Activated T-cell treated with anti-CD3 and anti-CD28 coated beads, Interleukin-2, amount 50 U/mL, for 4 hours (primary cell): ENCODE measurements at regions not wholly inside any gene's neighbourhood (a gene's known extent, or its start where the extent isn't known, plus 50 kb on each side); places are given as distances from the start of the nearest gene placed in this dataset.
A peak's percentile ranks its signal among the peaks of the same experiment; 100 is the strongest.
"Not testable (repeated sequence)": the region's sequence is repeated elsewhere in the genome, so short reads cannot be mapped to it uniquely, and the experiment has no call there.

Source experiments
- ATAC-seq, 2 donors: fragments of 200-7000 bp; cut with Tn5 transposase; one replicate each; pipeline ENCODE4 v1.10.0; 2021
- DNase-seq: peaks from one replicate; pipeline ENCODE4 v3.0.0-alpha.2; 2020
- H3K27me3 Mint-ChIP-seq: one replicate; pipeline ENCODE4 v1.8.0; 2021; ENCODE audit warnings: low read depth, mixed read lengths
- H3K36me3 Mint-ChIP-seq: one replicate; pipeline ENCODE4 v1.8.0; 2022; ENCODE audit warnings: mixed read lengths; ENCODE audit not compliant: insufficient read depth
- H3K4me1 Mint-ChIP-seq: one replicate; pipeline ENCODE4 v1.8.0; 2021; ENCODE audit warnings: low read depth, mixed read lengths
- H3K4me3 Mint-ChIP-seq: one replicate; pipeline ENCODE4 v1.8.0; 2021; ENCODE audit warnings: mild to moderate bottlenecking, moderate library complexity, mixed read lengths
- H3K9me3 Mint-ChIP-seq: one replicate; pipeline ENCODE4 v1.8.0; 2021; ENCODE audit warnings: mixed read lengths

- no peaks in the 10 kb centered on the region for H3K36me3 Mint-ChIP-seq
Measured at GRCh38 chr15:91356083-91356482, 256.0 kb downstream of the SV2B start.

GRCh38 chr15:91357011-91357410, 257.0 kb downstream of the SV2B start:
- no peak for ATAC-seq
- no peak for DNase-seq
- Mint-ChIP-seq H3K27me3 (peaks cover 4% of the 10 kb centered on the region), H3K36me3 (no peaks in the 10 kb centered on the region), H3K4me3 (no peak overlapping the region), H3K4me1 (no peaks in the 10 kb centered on the region), H3K9me3 (peaks cover 3% of the 10 kb centered on the region)

More at GRCh38 chr15:91356083-91356482, 256.0 kb downstream of the SV2B start:
- Mint-ChIP-seq H3K27me3 (peaks cover 4% of the 10 kb centered on the region), H3K4me1 (no peaks in the 10 kb centered on the region), H3K9me3 (no peaks in the 10 kb centered on the region), H3K4me3 (no peak overlapping the region)
- DNase-seq (no peak), ATAC-seq (no peak)

- DNase-seq (no peak), ATAC-seq (no peak)
- Mint-ChIP-seq H3K4me3 (no peak overlapping the region), H3K9me3 (peaks cover 3% of the 10 kb centered on the region), H3K27me3 (peaks cover 4% of the 10 kb centered on the region), H3K36me3 (no peaks in the 10 kb centered on the region), H3K4me1 (no peaks in the 10 kb centered on the region)
Measured at GRCh38 chr15:91357486-91357885, 257.4 kb downstream of the SV2B start.

- no peaks in the 10 kb centered on the region for H3K36me3 Mint-ChIP-seq
- ATAC-seq (no peak), DNase-seq (no peak)
- H3K27me3 Mint-ChIP-seq, result peaks cover 4% of the 10 kb centered on the region
- peaks cover 5% of the 10 kb centered on the region for H3K9me3 Mint-ChIP-seq
- H3K4me3 Mint-ChIP-seq, result no peak overlapping the region
- H3K4me1 Mint-ChIP-seq, result no peaks in the 10 kb centered on the region
Measured at GRCh38 chr15:91358405-91358804, 258.3 kb downstream of the SV2B start.

GRCh38 chr15:91361696-91362095, 261.6 kb downstream of the SV2B start:
- H3K9me3 Mint-ChIP-seq, result peaks cover 30% of the 10 kb centered on the region
- not testable (repeated sequence) for H3K4me3 Mint-ChIP-seq, H3K27me3 Mint-ChIP-seq, H3K4me1 Mint-ChIP-seq, DNase-seq, H3K36me3 Mint-ChIP-seq, ATAC-seq

GRCh38 chr15:91366111-91366510, 266.1 kb downstream of the SV2B start:
- H3K4me1 Mint-ChIP-seq, result peaks cover 16% of the 10 kb centered on the region
- H3K36me3 Mint-ChIP-seq, result no peaks in the 10 kb centered on the region
- ATAC-seq (no peak), DNase-seq (no peak)
- H3K27me3 Mint-ChIP-seq, result no peaks in the 10 kb centered on the region
- peaks cover 33% of the 10 kb centered on the region for H3K9me3 Mint-ChIP-seq
- H3K4me3 Mint-ChIP-seq, result no peak overlapping the region

- Mint-ChIP-seq H3K27me3 (no peaks in the 10 kb centered on the region), H3K36me3 (no peaks in the 10 kb centered on the region), H3K4me1 (peaks cover 31% of the 10 kb centered on the region), H3K4me3 (no peak overlapping the region), H3K9me3 (peaks cover 29% of the 10 kb centered on the region)
- no peak for ATAC-seq
- DNase-seq, result no peak
Measured at GRCh38 chr15:91368611-91369010, 268.6 kb downstream of the SV2B start.

- no peak for DNase-seq
- ATAC-seq, result no peak
- H3K27me3 Mint-ChIP-seq, result no peaks in the 10 kb centered on the region
- H3K9me3 Mint-ChIP-seq, result peaks cover 19% of the 10 kb centered on the region
- peaks cover 31% of the 10 kb centered on the region for H3K4me1 Mint-ChIP-seq
- no peaks in the 10 kb centered on the region for H3K36me3 Mint-ChIP-seq
- no peak overlapping the region for H3K4me3 Mint-ChIP-seq
Measured at GRCh38 chr15:91369823-91370222, 269.8 kb downstream of the SV2B start.

GRCh38 chr15:91371345-91371744, 271.3 kb downstream of the SV2B start:
- DNase-seq, H3K9me3 Mint-ChIP-seq, H3K36me3 Mint-ChIP-seq, H3K4me3 Mint-ChIP-seq, H3K27me3 Mint-ChIP-seq: not testable (repeated sequence)
- H3K4me1 Mint-ChIP-seq, result peaks cover 31% of the 10 kb centered on the region
- peak; percentile 43 to 48 for ATAC-seq

GRCh38 chr15:91374336-91374735, 274.3 kb downstream of the SV2B start:
- no peaks in the 10 kb centered on the region for H3K36me3 Mint-ChIP-seq
- peaks cover 31% of the 10 kb centered on the region for H3K4me1 Mint-ChIP-seq
- H3K4me3 Mint-ChIP-seq, result no peak overlapping the region
- H3K27me3 Mint-ChIP-seq, result no peaks in the 10 kb centered on the region
- no peak for ATAC-seq
- H3K9me3 Mint-ChIP-seq, result peaks cover 5% of the 10 kb centered on the region
- no peak for DNase-seq

GRCh38 chr15:91376038-91376437, 276.0 kb downstream of the SV2B start:
- Mint-ChIP-seq H3K4me3 (no peak overlapping the region), H3K9me3 (peaks cover 11% of the 10 kb centered on the region), H3K27me3 (peaks cover 2% of the 10 kb centered on the region), H3K36me3 (no peaks in the 10 kb centered on the region), H3K4me1 (peaks cover 16% of the 10 kb centered on the region)
- no peak for DNase-seq
- no peak for ATAC-seq

GRCh38 chr15:91380114-91380513, 280.1 kb downstream of the SV2B start:
- Mint-ChIP-seq H3K9me3 (peaks cover 12% of the 10 kb centered on the region), H3K4me3 (no peak overlapping the region), H3K27me3 (peaks cover 2% of the 10 kb centered on the region), H3K4me1 (no peaks in the 10 kb centered on the region), H3K36me3 (no peaks in the 10 kb centered on the region)
- no peak for DNase-seq
- no peak for ATAC-seq

GRCh38 chr15:91383532-91383931, 283.5 kb downstream of the SV2B start:
- Mint-ChIP-seq H3K36me3 (no peaks in the 10 kb centered on the region), H3K9me3 (peaks cover 12% of the 10 kb centered on the region), H3K4me3 (no peak overlapping the region), H3K4me1 (no peaks in the 10 kb centered on the region), H3K27me3 (peaks cover 2% of the 10 kb centered on the region)
- ATAC-seq (no peak), DNase-seq (no peak)

- H3K9me3 Mint-ChIP-seq, result peaks cover 12% of the 10 kb centered on the region
- DNase-seq, result no peak
- H3K27me3 Mint-ChIP-seq, result peaks cover 2% of the 10 kb centered on the region
- H3K4me1 Mint-ChIP-seq, result no peaks in the 10 kb centered on the region
- H3K4me3 Mint-ChIP-seq, result no peak overlapping the region
- no peaks in the 10 kb centered on the region for H3K36me3 Mint-ChIP-seq
- no peak for ATAC-seq
Measured at GRCh38 chr15:91384189-91384730, 284.2 kb downstream of the SV2B start.

GRCh38 chr15:91385311-91385710, 285.3 kb downstream of the SV2B start:
- no peak overlapping the region for H3K4me3 Mint-ChIP-seq
- DNase-seq (no peak), ATAC-seq (peak; percentile 28 to 69)
- no peaks in the 10 kb centered on the region for H3K27me3 Mint-ChIP-seq
- no peaks in the 10 kb centered on the region for H3K36me3 Mint-ChIP-seq
- no peaks in the 10 kb centered on the region for H3K4me1 Mint-ChIP-seq
- peaks cover 12% of the 10 kb centered on the region for H3K9me3 Mint-ChIP-seq

GRCh38 chr15:91393186-91393585, 293.1 kb downstream of the SV2B start:
- peaks cover 3% of the 10 kb centered on the region for H3K27me3 Mint-ChIP-seq
- no peaks in the 10 kb centered on the region for H3K36me3 Mint-ChIP-seq
- H3K9me3 Mint-ChIP-seq, result peaks cover 6% of the 10 kb centered on the region
- H3K4me3 Mint-ChIP-seq, result no peak overlapping the region
- ATAC-seq (no peak), DNase-seq (no peak)
- no peaks in the 10 kb centered on the region for H3K4me1 Mint-ChIP-seq
